Vagina (tissue), 2 donors: ENCODE measurements at regions not wholly inside any gene's neighbourhood (a gene's known extent, or its start where the extent isn't known, plus 50 kb on each side); places are given as distances from the start of the nearest gene placed in this dataset.

Experiments used
- DNase-seq, 2 donors: peaks; one replicate each; pipeline ENCODE4 v3.0.0-alpha.2; 2017; ENCODE audit errors: extremely low spot score in 2 of 2
- H3K27ac ChIP-seq: fragments of 200-600 bp; sonication (generic); one replicate; pipeline ENCODE4 v1.5.1; 2019
- H3K27me3 ChIP-seq: fragments of 200-600 bp; sonication (generic); one replicate; pipeline ENCODE4 v1.5.1; 2019
- H3K36me3 ChIP-seq, 2 donors: fragments of 200-600 bp; sonication (generic); one replicate each; pipeline ENCODE4 v1.5.1; 2017 to 2019
- H3K4me1 ChIP-seq: fragments of 200-600 bp; sonication (generic); one replicate; pipeline ENCODE4 v1.5.1; 2019
- H3K4me3 ChIP-seq, 2 donors: fragments of 200-600 bp; sonication (generic); 1 replicate in 1 of 2; 2 replicates in 1 of 2; pipeline ENCODE4 v1.5.1; 2016 to 2019
- H3K9me3 ChIP-seq: fragments of 200-600 bp; sonication (generic); one replicate; pipeline ENCODE4 v1.5.1; 2019
- CTCF ChIP-seq, 3 experiments: fragments of 450-650 bp in 2 of 3; fragments of 200-600 bp in 1 of 3; sonication (generic) in 1 of 3; IDR thresholded peaks; one replicate each; pipeline ENCODE4 v1.5.1; 2017 to 2019; ENCODE audit warnings: antibody characterized with exemption in 3 of 3, mild to moderate bottlenecking in 2 of 3, moderate library complexity in 2 of 3
- POLR2A ChIP-seq, 2 donors: fragments of 450-650 bp; IDR thresholded peaks; one replicate each; pipeline ENCODE4 v1.6.1; 2017; ENCODE audit warnings: antibody characterized with exemption in 2 of 2, mild to moderate bottlenecking in 2 of 2, moderate library complexity in 2 of 2
- POLR2AphosphoS5 ChIP-seq, 2 donors: sonication (generic); formaldehyde crosslinking; IDR thresholded peaks; one replicate each; pipeline ENCODE4 v1.9.0; 2017; ENCODE audit warnings: antibody characterized with exemption in 2 of 2, mild to moderate bottlenecking in 2 of 2, low read depth in 1 of 2; ENCODE audit not compliant: insufficient read depth in 1 of 2
- intact Hi-C: fragments of 100-400 bp; cut with DNase I; formaldehyde crosslinking; loops from one replicate; pipeline ENCODE4 v1.15.1; 2023

- no peak for DNase-seq
- no peak overlapping the region for H3K27ac ChIP-seq
- no peaks in the 10 kb centered on the region for H3K36me3 ChIP-seq
- no peaks in the 10 kb centered on the region for H3K4me1 ChIP-seq
- H3K9me3 ChIP-seq, result no peaks in the 10 kb centered on the region
- H3K4me3 ChIP-seq, result no peak overlapping the region
- intact Hi-C loops, result no loop called here
- no peaks in the 10 kb centered on the region for H3K27me3 ChIP-seq
- TF ChIP-seq POLR2A (IDR thresholded peaks at IDR 0.05) (no peak), POLR2AphosphoS5 (IDR thresholded peaks at IDR 0.05; ENCODE audit: insufficient read depth in 1 of 2, low read depth in 1 of 2) (no peak), CTCF (IDR thresholded peaks at IDR 0.05) (no peak)
These were observed 197.4 kb upstream of the GALNT2 start for GRCh38 chr1:229869687-229870086.

- H3K4me3 ChIP-seq, result no peak overlapping the region
- no peaks in the 10 kb centered on the region for H3K9me3 ChIP-seq
- TF ChIP-seq POLR2A (IDR thresholded peaks at IDR 0.05) (no peak), CTCF (IDR thresholded peaks at IDR 0.05) (no peak), POLR2AphosphoS5 (IDR thresholded peaks at IDR 0.05; ENCODE audit: insufficient read depth in 1 of 2, low read depth in 1 of 2) (no peak)
- H3K27ac ChIP-seq, result no peak overlapping the region
- H3K27me3 ChIP-seq, result no peaks in the 10 kb centered on the region
- H3K36me3 ChIP-seq, result no peaks in the 10 kb centered on the region
- intact Hi-C loops, result no loop called here
- DNase-seq, result no peak
- H3K4me1 ChIP-seq, result no peaks in the 10 kb centered on the region
These were observed 196.7 kb upstream of the GALNT2 start for GRCh38 chr1:229870381-229870780.

- Histone ChIP-seq H3K27ac (no peak overlapping the region), H3K4me3 (no peak overlapping the region), H3K36me3 (no peaks in the 10 kb centered on the region), H3K4me1 (no peaks in the 10 kb centered on the region), H3K27me3 (no peaks in the 10 kb centered on the region), H3K9me3 (no peaks in the 10 kb centered on the region)
- no peak for DNase-seq
- intact Hi-C loops, result no loop called here
- no peak for TF ChIP-seq POLR2AphosphoS5 (IDR thresholded peaks at IDR 0.05; ENCODE audit: insufficient read depth in 1 of 2, low read depth in 1 of 2)
These were observed 195.9 kb upstream of the GALNT2 start for GRCh38 chr1:229871078-229871676.

- TF ChIP-seq POLR2A (IDR thresholded peaks at IDR 0.05) (no peak), POLR2AphosphoS5 (IDR thresholded peaks at IDR 0.05; ENCODE audit: insufficient read depth in 1 of 2, low read depth in 1 of 2) (no peak), CTCF (IDR thresholded peaks at IDR 0.05) (no peak)
These were observed 192.9 kb upstream of the GALNT2 start for GRCh38 chr1:229874136-229874535.

GRCh38 chr1:229874609-229875008 is 192.4 kb upstream of the GALNT2 start:
- no peaks in the 10 kb centered on the region for H3K27me3 ChIP-seq
- intact Hi-C loops, result no loop called here
- TF ChIP-seq CTCF (IDR thresholded peaks at IDR 0.05) (no peak), POLR2AphosphoS5 (IDR thresholded peaks at IDR 0.05; ENCODE audit: insufficient read depth in 1 of 2, low read depth in 1 of 2) (no peak), POLR2A (IDR thresholded peaks at IDR 0.05) (no peak)
- H3K36me3 ChIP-seq, result no peaks in the 10 kb centered on the region
- no peak for DNase-seq
- H3K4me3 ChIP-seq, result no peak overlapping the region
- H3K9me3 ChIP-seq, result no peaks in the 10 kb centered on the region
- H3K27ac ChIP-seq, result no peak overlapping the region
- no peaks in the 10 kb centered on the region for H3K4me1 ChIP-seq

More at GRCh38 chr1:229874136-229874535, 192.9 kb upstream of the GALNT2 start:
- no peak overlapping the region for H3K27ac ChIP-seq
- no peaks in the 10 kb centered on the region for H3K4me1 ChIP-seq
- no peak overlapping the region for H3K4me3 ChIP-seq
- intact Hi-C loops, result no loop called here
- H3K27me3 ChIP-seq, result no peaks in the 10 kb centered on the region
- no peaks in the 10 kb centered on the region for H3K9me3 ChIP-seq
- H3K36me3 ChIP-seq, result no peaks in the 10 kb centered on the region
- DNase-seq, result no peak
